GM12875 (cell line): ENCODE measurements at regions not wholly inside any gene's neighbourhood (a gene's known extent, or its start where the extent isn't known, plus 50 kb on each side); places are given as distances from the start of the nearest gene placed in this dataset.

Experiments
- H3K4me3 ChIP-seq: one replicate; pipeline ENCODE4 v1.5.1; 2011; ENCODE audit warnings: low read depth, low read length, control low read depth
- CTCF ChIP-seq: IDR thresholded peaks from 2 replicates; pipeline ENCODE4 v1.5.1; 2011; ENCODE audit warnings: low read depth, mild to moderate bottlenecking, control low read depth, inconsistent platforms, low read length, moderate library complexity, borderline replicate concordance; ENCODE audit not compliant: insufficient read depth

DNA sequence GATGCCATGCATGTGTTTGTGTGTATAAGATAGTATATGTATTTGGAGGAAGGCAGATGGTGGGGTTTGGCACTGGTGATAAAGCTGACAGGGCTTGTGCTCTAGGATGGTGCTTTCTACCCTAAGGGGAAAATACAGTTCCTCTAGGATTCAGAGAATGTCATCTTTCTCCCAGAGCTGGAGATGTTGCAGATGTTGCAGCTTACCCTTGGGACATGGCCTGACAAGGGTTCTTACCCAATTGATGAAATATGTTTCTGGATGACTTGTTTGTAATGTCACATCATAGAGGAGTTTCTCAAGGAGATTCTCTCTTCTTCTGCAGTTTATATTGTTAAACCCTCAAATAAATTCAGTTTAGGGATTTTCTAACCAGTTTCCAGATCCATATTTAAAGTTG is 52.5 kb upstream of the PITX2 start:
- no peak for TF ChIP-seq CTCF
- H3K4me3 ChIP-seq, result no peak overlapping the region

- H3K4me3 ChIP-seq, result no peak overlapping the region
- no peak for TF ChIP-seq CTCF
These were observed 53.4 kb upstream of the PITX2 start for GRCh38 chr4:110676241-110676640.

DNA sequence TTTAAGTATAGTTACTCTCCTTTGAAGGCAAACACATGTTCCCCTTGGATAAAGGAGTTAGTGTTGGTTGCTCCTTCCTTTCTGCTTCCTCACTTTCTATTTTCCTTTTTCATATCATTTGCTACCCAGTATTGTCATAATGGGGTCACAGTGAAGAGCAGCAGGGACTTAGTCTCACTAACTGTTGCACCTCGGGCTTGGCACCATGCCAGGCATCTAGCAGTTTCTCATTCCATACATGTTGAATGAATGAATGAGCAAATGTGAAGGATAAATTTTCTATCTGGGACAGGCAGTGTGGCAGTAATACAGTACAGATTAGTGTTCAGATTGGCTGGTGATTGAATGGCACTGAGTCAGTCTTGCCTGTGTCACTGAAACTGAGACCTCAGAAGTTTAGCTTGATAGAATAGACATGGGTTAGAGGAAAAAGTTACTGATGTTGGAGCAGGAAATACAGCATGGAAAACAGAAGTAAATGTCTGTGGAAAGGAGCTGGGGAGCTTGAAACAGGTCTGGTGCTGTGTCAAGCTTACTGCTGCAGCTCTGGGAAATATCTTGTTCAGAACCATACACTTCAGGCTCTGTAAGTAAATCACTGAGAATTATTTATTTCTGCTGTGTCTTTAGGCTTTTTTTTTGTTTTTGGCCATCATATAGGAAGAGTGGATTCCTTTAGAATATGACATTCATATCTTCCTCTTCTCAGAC is 55.8 kb upstream of the PITX2 start:
- TF ChIP-seq CTCF, result no peak
- no peak overlapping the region for H3K4me3 ChIP-seq

GRCh38 chr4:110680265-110680664 is 57.4 kb upstream of the PITX2 start:
- TF ChIP-seq CTCF, result no peak
- no peak overlapping the region for H3K4me3 ChIP-seq

DNA sequence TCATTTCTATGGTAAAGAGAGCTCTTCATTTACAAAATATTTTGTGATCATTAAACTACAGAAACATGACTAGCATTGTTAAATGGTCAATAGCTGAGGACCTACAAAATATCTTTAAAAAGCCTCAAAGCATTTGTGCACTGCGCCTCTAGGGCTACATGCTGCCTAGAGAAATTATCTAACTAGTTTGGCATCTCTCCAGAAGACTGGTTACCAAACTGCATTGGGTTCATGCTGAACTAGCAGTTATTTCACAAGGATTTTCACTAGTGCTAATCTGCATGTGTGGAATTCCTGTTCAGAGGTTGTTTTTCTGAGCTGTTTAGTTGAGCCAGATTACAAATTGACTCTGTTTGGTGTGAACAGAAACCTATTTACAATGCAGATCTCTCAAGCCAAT is 58.5 kb upstream of the PITX2 start:
- TF ChIP-seq CTCF, result no peak
- no peak overlapping the region for H3K4me3 ChIP-seq

GRCh38 chr4:110682311-110682710 is 59.4 kb upstream of the PITX2 start:
- H3K4me3 ChIP-seq, result no peak overlapping the region
- TF ChIP-seq CTCF, result no peak

DNA sequence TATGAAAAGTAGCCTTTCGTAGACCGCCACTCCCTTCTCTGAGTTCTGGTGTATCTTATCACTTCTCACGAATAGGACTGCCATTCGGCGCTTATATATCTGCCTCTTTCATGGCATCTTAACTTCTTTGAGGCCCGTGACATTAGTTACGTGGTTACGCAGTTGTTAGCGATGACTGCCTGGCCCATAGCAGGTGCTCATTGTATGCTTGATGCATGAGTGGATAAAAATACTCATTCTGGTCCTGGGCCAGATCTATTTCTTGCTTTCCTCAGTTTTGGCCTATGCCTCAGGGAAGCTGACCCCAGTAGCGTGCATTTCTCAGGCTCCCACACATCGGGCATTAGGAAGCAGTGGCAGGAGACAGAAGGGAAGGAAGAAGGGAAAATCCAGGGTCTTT is 60.7 kb upstream of the PITX2 start:
- no peak overlapping the region for H3K4me3 ChIP-seq
- TF ChIP-seq CTCF, result no peak
